Ishikawa (cell line): ENCODE measurements at regions not wholly inside any gene's neighbourhood (a gene's known extent, or its start where the extent isn't known, plus 50 kb on each side); places are given as distances from the start of the nearest gene placed in this dataset.

ENCODE experiments used
- CREB1 ChIP-seq: IDR thresholded peaks from 2 replicates; pipeline ENCODE4 v1.6.1; 2012; ENCODE audit warnings: low read depth
- EP300 ChIP-seq: IDR thresholded peaks from 2 replicates; pipeline ENCODE4 v1.6.1; 2012; ENCODE audit warnings: borderline replicate concordance
- RAD21 ChIP-seq: IDR thresholded peaks from 2 replicates; pipeline ENCODE4 v1.6.1; 2012; ENCODE audit warnings: low read depth
- TAF1 ChIP-seq: IDR thresholded peaks from 2 replicates; pipeline ENCODE4 v1.6.1; 2012; ENCODE audit warnings: low read depth, mild to moderate bottlenecking
- TCF12 ChIP-seq: IDR thresholded peaks from 2 replicates; pipeline ENCODE4 v1.6.1; 2012; ENCODE audit warnings: low read depth
- TEAD4 ChIP-seq: IDR thresholded peaks from 2 replicates; pipeline ENCODE4 v1.6.1; 2012
- YY1 ChIP-seq: IDR thresholded peaks from 2 replicates; pipeline ENCODE4 v1.6.1; 2012; ENCODE audit warnings: low read depth
- ZBTB7A ChIP-seq: IDR thresholded peaks from 2 replicates; pipeline ENCODE4 v1.6.1; 2012; ENCODE audit warnings: low read depth
- TF ChIP-seq, protein P1 (sequence below): IDR thresholded peaks from 2 replicates; pipeline ENCODE4 v1.6.1; 2012; ENCODE audit warnings: low read depth, mild to moderate bottlenecking
- TF ChIP-seq, protein P2 (sequence below): IDR thresholded peaks from 2 replicates; pipeline ENCODE4 v1.6.1; 2012

DNA sequence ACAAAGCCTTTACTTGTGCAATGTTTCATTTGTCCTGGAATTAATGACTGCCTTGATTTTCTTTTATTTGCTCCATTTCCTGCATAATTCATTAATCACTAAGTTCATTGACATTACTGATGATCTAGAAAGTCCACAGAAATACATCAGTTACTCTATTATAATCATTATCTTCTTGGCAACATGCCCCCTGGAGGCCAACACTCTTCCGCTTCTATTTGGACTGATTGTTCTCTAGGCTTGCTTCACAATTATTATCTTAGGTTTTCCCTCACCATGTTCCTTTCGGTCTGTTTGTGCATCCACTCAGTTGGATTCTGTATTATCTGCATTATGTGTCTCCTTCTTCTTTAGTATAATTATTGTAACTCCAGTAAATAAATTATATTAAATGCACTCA lies 461.0 kb upstream of the CDH2 start:
- TF ChIP-seq TCF12: no peak
- TF ChIP-seq RAD21: no peak; the same call in 1 of the 2 replicates
- no peak for TF ChIP-seq ZBTB7A
- TF ChIP-seq EP300: no peak
- TF ChIP-seq, protein P1, sequence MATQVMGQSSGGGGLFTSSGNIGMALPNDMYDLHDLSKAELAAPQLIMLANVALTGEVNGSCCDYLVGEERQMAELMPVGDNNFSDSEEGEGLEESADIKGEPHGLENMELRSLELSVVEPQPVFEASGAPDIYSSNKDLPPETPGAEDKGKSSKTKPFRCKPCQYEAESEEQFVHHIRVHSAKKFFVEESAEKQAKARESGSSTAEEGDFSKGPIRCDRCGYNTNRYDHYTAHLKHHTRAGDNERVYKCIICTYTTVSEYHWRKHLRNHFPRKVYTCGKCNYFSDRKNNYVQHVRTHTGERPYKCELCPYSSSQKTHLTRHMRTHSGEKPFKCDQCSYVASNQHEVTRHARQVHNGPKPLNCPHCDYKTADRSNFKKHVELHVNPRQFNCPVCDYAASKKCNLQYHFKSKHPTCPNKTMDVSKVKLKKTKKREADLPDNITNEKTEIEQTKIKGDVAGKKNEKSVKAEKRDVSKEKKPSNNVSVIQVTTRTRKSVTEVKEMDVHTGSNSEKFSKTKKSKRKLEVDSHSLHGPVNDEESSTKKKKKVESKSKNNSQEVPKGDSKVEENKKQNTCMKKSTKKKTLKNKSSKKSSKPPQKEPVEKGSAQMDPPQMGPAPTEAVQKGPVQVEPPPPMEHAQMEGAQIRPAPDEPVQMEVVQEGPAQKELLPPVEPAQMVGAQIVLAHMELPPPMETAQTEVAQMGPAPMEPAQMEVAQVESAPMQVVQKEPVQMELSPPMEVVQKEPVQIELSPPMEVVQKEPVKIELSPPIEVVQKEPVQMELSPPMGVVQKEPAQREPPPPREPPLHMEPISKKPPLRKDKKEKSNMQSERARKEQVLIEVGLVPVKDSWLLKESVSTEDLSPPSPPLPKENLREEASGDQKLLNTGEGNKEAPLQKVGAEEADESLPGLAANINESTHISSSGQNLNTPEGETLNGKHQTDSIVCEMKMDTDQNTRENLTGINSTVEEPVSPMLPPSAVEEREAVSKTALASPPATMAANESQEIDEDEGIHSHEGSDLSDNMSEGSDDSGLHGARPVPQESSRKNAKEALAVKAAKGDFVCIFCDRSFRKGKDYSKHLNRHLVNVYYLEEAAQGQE: no peak
- no peak for TF ChIP-seq TEAD4
- TF ChIP-seq YY1: no peak
- no peak for TF ChIP-seq TAF1
- TF ChIP-seq, protein P2, sequence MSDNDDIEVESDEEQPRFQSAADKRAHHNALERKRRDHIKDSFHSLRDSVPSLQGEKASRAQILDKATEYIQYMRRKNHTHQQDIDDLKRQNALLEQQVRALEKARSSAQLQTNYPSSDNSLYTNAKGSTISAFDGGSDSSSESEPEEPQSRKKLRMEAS: no peak
- TF ChIP-seq CREB1: no peak
